Muscle layer of duodenum (tissue), 2 donors: ENCODE measurements at regions not wholly inside any gene's neighbourhood (a gene's known extent, or its start where the extent isn't known, plus 50 kb on each side); places are given as distances from the start of the nearest gene placed in this dataset.
"Not testable (repeated sequence)": the region's sequence is repeated elsewhere in the genome, so short reads cannot be mapped to it uniquely, and the experiment has no call there.

Experiments used
- H3K27ac ChIP-seq: one replicate; pipeline ENCODE4 v1.7.0; 2013; ENCODE audit warnings: mild to moderate bottlenecking, low read length
- H3K27me3 ChIP-seq: one replicate; pipeline ENCODE4 v1.7.0; 2013; ENCODE audit warnings: low read depth, mild to moderate bottlenecking, control low read depth, low read length
- H3K36me3 ChIP-seq, 2 donors: one replicate each; pipeline ENCODE4 v1.7.0; 2013; ENCODE audit warnings: low read length in 2 of 2, control low read depth in 1 of 2, mild to moderate bottlenecking in 1 of 2; ENCODE audit not compliant: insufficient read depth in 2 of 2, control insufficient read depth in 1 of 2
- H3K4me1 ChIP-seq, 2 donors: one replicate each; pipeline ENCODE4 v1.7.0; 2013; ENCODE audit warnings: low read length in 2 of 2, mild to moderate bottlenecking in 2 of 2, control low read depth in 1 of 2, moderate library complexity in 1 of 2; ENCODE audit not compliant: insufficient read depth in 2 of 2, control insufficient read depth in 1 of 2
- H3K4me3 ChIP-seq, 2 donors: one replicate each; pipeline ENCODE4 v1.7.0; 2013; ENCODE audit warnings: low read length in 2 of 2, low read depth in 1 of 2, mild to moderate bottlenecking in 1 of 2
- H3K9me3 ChIP-seq, 2 donors: one replicate each; pipeline ENCODE4 v1.7.0; 2013; ENCODE audit warnings: low read length in 2 of 2, control low read depth in 1 of 2, mild to moderate bottlenecking in 1 of 2; ENCODE audit not compliant: control insufficient read depth in 1 of 2
- donor health status: healthy.

DNA sequence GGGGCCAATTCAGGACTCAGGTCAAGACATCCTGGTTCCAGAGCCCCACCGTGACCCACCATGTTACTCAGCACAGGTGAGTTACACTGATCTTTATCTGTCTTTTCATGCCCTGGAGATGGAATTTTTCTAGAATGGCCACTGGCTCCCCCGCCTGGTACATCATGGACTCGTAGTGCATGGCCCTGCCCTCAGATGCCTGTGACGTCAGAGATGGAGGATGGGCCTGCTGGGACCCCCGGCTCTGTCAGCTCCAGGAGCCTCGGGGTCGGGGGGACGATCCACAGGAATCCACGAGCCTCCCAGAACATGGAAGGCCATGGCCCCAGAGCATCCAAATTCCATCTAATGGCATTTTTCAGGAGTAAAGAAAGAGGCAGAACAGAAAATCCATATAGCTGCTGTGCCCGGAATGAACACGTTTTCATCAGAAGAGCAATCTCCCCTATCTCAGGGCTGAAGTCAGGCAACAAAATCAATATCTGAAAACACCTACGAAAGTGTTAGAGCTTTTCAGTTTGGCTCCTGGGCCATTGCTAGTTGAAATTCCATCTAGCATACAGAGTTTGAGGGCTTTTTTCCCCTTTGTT is 146.7 kb upstream of the SFSWAP start:
- H3K27ac ChIP-seq, H3K27me3 ChIP-seq, H3K4me1 ChIP-seq, H3K9me3 ChIP-seq, H3K4me3 ChIP-seq, H3K36me3 ChIP-seq: not testable (repeated sequence)

DNA sequence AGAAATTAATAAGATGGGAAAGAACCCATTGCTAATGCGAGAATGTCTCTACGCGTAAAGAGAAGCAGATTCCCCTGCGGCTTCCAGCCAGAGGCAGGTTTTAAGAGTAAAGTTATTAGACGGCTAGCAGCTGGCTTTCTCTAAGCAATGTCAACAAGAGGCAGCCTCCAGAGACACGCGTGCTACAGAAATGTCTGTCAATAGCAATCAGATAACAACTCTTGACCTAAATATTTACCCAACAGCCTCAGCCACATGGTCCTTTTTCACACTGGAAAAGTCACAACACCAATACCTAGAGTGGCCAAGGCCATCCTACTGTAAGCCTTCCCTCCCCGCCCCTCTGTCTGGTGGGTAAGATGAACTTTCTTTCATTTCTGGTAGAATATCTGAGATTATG is 146.0 kb upstream of the SFSWAP start:
- Histone ChIP-seq H3K27ac (no peak overlapping the region), H3K27me3 (no peaks in the 10 kb centered on the region), H3K36me3 (no peaks in the 10 kb centered on the region), H3K4me1 (no peaks in the 10 kb centered on the region), H3K9me3 (no peaks in the 10 kb centered on the region), H3K4me3 (no peak overlapping the region)

DNA sequence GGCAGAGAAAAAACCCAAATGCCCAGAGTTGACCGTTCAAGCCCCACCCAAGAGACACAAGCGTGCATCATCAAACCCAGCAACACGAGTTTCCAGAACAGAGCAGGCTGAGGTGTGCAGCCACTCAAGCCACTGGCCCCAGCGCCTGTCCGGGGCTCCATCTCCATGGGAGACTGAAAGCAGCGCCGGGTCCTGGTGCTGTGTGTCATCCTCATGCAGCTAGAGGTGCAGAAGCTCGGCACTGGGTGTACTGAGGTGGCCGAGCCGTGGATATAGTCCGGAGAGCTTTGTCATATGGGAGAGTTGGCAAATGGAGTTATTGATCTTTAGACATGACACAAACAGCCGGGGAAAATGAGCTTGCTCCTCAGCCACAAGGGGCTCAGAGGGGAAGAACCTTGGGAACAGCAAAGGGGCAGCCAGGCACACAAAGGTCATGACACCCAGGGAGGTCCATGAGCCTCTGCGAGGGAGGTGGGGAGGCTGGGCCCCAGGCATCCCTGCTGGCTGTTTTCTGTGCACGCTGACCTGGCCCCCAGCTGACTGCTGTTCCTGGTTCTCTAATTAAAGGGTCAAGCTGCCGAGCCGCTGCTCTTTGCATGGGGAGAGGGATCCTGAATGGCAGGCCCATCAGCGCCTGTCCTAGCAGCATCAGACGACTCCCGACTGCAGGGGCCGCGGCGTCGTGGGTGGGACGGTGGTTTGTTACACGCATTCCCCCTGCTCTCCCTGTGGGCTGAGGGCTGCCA is 145.4 kb upstream of the SFSWAP start:
- Histone ChIP-seq H3K27ac (no peak overlapping the region), H3K9me3 (no peaks in the 10 kb centered on the region), H3K4me3 (no peak overlapping the region), H3K27me3 (no peaks in the 10 kb centered on the region), H3K36me3 (no peaks in the 10 kb centered on the region), H3K4me1 (no peaks in the 10 kb centered on the region)

DNA sequence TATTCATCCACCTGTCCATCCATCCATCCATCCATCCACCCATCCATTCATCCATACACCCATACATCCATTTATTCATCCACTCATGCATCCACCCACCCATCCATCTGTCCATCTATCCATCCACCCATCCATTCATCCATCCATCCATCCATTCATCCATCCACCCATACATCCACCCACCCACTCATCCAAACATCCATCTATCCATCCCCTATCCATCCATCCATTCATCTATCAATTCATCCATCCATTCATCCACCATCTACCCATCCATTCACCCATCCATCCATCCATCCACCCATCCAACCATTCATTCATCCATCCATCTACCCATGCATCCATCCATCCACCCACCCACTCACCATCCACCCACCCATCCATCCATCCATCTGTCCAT is 142.6 kb upstream of the SFSWAP start:
- Histone ChIP-seq H3K4me3 (no peak overlapping the region), H3K4me1 (no peaks in the 10 kb centered on the region), H3K27me3 (no peaks in the 10 kb centered on the region), H3K9me3 (no peaks in the 10 kb centered on the region), H3K36me3 (no peaks in the 10 kb centered on the region), H3K27ac (no peak overlapping the region)

DNA sequence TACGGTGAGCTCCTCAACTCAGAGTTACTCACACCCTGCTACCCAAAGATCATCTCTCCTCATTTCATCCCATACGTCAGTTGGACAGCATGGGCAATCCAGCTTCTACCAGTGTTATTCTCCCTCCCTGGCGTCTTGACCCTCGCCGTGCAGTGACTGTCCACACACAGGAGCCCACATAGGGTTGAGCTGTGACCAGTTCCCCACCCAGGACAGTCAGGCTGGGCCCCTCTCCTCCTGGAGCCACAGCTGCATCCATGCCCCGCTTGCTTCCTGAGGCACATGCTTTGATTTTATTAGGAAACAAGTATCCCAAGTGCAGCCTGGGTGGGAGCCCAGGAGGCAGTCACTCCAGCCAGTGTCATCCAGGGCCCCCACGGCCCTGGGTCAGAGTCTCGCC is 140.3 kb upstream of the SFSWAP start:
- no peaks in the 10 kb centered on the region for H3K4me1 ChIP-seq
- H3K4me3 ChIP-seq: no peak overlapping the region
- no peaks in the 10 kb centered on the region for H3K36me3 ChIP-seq
- no peaks in the 10 kb centered on the region for H3K27me3 ChIP-seq
- no peaks in the 10 kb centered on the region for H3K9me3 ChIP-seq
- H3K27ac ChIP-seq: no peak overlapping the region

DNA sequence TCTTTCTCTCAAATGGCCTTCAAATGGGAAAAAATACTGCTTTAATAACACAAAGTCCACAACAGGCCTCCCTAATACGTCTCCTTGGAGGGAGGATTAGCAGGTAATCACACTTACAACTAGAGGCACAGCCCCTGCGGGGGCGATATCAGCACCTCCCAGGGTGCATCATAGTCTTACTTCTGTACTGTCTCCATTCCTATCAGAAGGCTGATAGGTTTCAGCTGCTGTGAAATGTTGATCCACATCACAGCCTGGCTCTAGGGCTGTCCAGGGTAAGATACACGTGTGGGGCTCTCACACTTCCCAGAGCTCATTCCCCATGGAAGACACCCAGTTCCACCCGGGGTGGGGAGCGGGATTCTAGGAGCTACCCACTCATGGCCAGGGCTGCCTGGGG is 139.1 kb upstream of the SFSWAP start:
- Histone ChIP-seq H3K27me3 (no peaks in the 10 kb centered on the region), H3K4me1 (no peaks in the 10 kb centered on the region)

DNA sequence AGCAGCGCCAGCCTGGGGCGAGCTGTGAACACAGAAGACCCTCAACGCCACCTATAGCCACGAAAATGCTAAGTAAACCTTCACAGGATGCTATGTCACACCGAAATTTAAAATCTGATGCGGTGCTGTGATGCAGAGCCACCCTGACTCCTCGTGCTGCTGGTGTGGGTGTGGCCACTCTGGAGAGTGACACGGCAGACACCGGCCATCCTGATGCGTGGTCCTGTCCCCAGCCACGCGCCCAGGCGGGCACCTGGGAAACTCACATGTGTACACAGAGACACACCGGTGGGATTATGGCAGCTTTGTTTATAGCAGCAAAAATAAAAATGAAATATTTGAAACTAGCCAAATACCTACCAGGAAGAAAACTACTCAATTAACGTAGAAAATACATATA is 138.3 kb upstream of the SFSWAP start:
- Histone ChIP-seq H3K27ac (no peak overlapping the region), H3K4me1 (no peaks in the 10 kb centered on the region), H3K27me3 (no peaks in the 10 kb centered on the region), H3K9me3 (no peaks in the 10 kb centered on the region), H3K4me3 (no peak overlapping the region), H3K36me3 (no peaks in the 10 kb centered on the region)

More for the DNA sequence above, 139.1 kb upstream of the SFSWAP start:
- Histone ChIP-seq H3K27ac (no peak overlapping the region), H3K4me3 (no peak overlapping the region), H3K36me3 (no peaks in the 10 kb centered on the region), H3K9me3 (no peaks in the 10 kb centered on the region)

DNA sequence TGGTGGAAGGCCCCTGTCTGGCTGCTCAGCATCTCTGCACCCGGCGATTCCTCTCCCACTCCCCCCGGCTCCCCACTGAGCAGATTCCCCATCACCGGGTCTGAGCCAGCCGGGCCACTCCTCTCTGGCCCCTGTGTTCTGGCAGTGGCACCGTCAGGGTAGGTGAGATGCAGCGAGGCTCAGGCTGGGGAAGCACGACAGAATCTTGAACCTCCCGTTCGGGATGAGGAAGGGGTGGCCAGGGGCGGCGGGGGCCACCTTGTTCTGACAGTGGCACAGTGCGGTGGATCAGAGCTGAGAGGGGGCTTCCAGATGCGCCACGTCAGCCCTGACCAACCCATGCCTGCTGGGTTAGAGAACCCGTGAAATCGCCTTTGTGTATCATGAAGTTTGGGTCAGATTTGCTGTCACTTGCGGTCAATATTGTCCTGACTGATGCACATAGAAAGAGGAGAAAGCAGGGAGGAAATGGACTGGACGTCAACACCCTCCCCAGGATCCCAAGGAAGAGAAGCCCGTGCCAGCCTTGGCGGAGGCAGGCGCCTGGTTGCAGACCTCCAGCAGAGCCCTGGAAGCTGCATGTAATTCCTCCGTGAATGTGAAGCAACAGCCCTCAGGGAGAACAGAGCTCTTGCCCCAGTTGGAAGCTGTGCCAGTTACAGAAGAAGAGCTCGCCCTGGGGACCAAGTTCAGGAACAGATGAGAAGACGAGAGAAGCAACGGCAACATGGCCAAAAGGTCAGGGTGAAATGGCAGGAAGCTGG is 137.1 kb upstream of the SFSWAP start:
- Histone ChIP-seq H3K27me3 (peaks cover 10% of the 10 kb centered on the region), H3K4me3 (no peak overlapping the region), H3K27ac (no peak overlapping the region), H3K9me3 (no peaks in the 10 kb centered on the region), H3K36me3 (no peaks in the 10 kb centered on the region), H3K4me1 (no peaks in the 10 kb centered on the region)

DNA sequence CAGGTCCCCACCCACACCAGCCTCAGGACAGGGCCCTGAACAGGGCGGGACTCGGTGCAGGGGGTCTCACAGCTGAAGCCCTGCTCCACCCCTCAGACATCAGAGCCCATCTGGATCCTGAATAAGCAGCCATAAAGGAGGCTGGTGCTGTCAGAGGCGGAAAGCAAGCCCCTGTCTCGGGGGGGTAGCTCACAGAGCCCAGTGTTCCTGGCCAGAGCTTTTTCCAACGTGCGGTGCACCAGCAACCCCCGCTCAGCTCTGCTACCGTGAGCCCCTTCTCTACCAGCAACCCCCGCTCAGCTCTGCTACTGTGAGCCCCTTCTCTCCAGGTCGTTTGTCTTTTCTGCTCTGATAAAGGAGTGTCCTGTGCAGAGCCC is 136.5 kb upstream of the SFSWAP start:
- H3K4me3 ChIP-seq: no peak overlapping the region
- no peaks in the 10 kb centered on the region for H3K4me1 ChIP-seq
- no peak overlapping the region for H3K27ac ChIP-seq
- no peaks in the 10 kb centered on the region for H3K36me3 ChIP-seq
- H3K9me3 ChIP-seq: no peaks in the 10 kb centered on the region
- H3K27me3 ChIP-seq: peaks cover 10% of the 10 kb centered on the region

DNA sequence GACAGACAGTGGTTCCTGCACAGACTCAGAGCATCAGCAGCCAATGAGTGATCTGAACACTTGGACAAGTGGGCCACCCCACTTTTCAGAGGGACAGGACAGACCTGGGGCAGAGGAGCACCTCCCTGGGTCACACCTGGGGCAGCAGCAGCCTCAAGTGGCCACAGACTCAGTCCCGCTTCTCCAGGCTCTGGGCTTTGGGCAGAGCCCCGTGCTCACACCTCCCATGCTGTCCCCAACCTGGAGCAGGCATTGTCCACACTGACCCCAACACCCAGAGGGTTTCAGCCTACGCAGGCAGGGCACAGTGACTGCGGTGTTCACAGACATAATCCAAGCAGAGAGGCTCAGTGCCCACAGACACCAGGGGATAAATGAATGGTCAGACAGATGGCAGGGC is 135.5 kb upstream of the SFSWAP start:
- Histone ChIP-seq H3K4me3 (no peak overlapping the region), H3K9me3 (no peaks in the 10 kb centered on the region), H3K4me1 (no peaks in the 10 kb centered on the region), H3K27ac (no peak overlapping the region), H3K36me3 (no peaks in the 10 kb centered on the region), H3K27me3 (peaks cover 10% of the 10 kb centered on the region)

DNA sequence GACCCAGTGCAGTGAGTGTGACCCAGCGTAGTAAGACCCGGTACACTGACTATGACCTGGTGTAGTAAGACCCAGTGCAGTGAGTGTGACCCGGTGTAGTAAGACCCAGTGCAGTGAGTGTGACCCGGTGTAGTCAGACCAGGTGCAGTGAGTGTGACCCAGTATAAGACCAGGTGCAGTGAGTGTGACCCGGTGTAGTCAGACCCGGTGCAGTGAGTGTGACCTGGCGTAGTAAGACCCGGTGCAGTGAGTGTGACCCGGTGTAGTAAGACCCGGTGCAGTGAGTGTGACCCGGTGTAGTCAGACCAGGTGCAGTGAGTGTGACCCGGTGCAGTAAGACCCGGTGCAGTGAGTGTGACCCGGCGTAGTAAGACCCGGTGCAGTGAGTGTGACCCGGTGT is 134.2 kb upstream of the SFSWAP start:
- H3K4me3 ChIP-seq, H3K4me1 ChIP-seq, H3K27me3 ChIP-seq, H3K36me3 ChIP-seq, H3K27ac ChIP-seq, H3K9me3 ChIP-seq: not testable (repeated sequence)
